Chondrocyte (in vitro differentiated cells): ENCODE measurements at regions not wholly inside any gene's neighbourhood (a gene's known extent, or its start where the extent isn't known, plus 50 kb on each side); places are given as distances from the start of the nearest gene placed in this dataset.

Experiments used
- DNase-seq: peaks from one replicate; pipeline ENCODE4 v3.0.0; 2021; ENCODE audit warnings: mixed read lengths, low spot score
- H3K27ac Mint-ChIP-seq: one replicate; pipeline ENCODE4 v1.8.0; 2021; ENCODE audit warnings: mild to moderate bottlenecking, moderate library complexity, mixed read lengths; ENCODE audit not compliant: unreplicated experiment
- H3K27me3 Mint-ChIP-seq: 2 replicates; pipeline ENCODE4 v1.8.0; 2021; ENCODE audit warnings: low read depth, mixed read lengths
- H3K36me3 Mint-ChIP-seq: 2 replicates; pipeline ENCODE4 v1.8.0; 2021; ENCODE audit warnings: low read depth, mixed read lengths
- H3K4me1 Mint-ChIP-seq: 2 replicates; pipeline ENCODE4 v1.8.0; 2021; ENCODE audit warnings: low read depth, mild to moderate bottlenecking, mixed read lengths
- H3K4me3 Mint-ChIP-seq: one replicate; pipeline ENCODE4 v1.8.0; 2021; ENCODE audit warnings: mild to moderate bottlenecking, moderate library complexity, mixed read lengths; ENCODE audit not compliant: unreplicated experiment
- H3K9me3 Mint-ChIP-seq: 2 replicates; pipeline ENCODE4 v1.8.0; 2021; ENCODE audit warnings: low read depth, mixed read lengths
- CTCF ChIP-seq: fragments of 200-600 bp; sonication (generic); IDR thresholded peaks from 2 replicates; pipeline ENCODE4 v1.5.0; 2021; ENCODE audit warnings: antibody characterized with exemption, mild to moderate bottlenecking, moderate library complexity

GRCh38 chr4:127140306-127140705, 492.5 kb upstream of the INTU start:
- no peak overlapping the region for H3K4me3 Mint-ChIP-seq
- no peaks in the 10 kb centered on the region for H3K9me3 Mint-ChIP-seq
- H3K4me1 Mint-ChIP-seq, result peaks cover 52% of the 10 kb centered on the region
- H3K27me3 Mint-ChIP-seq, result no peaks in the 10 kb centered on the region
- no peak for TF ChIP-seq CTCF
- no peaks in the 10 kb centered on the region for H3K36me3 Mint-ChIP-seq
- no peak overlapping the region for H3K27ac Mint-ChIP-seq
- no peak for DNase-seq

GRCh38 chr4:127141856-127142255, 490.9 kb upstream of the INTU start:
- Mint-ChIP-seq H3K4me3 (no peak overlapping the region), H3K9me3 (no peaks in the 10 kb centered on the region), H3K36me3 (no peaks in the 10 kb centered on the region), H3K4me1 (peaks cover 52% of the 10 kb centered on the region), H3K27me3 (no peaks in the 10 kb centered on the region), H3K27ac (no peak overlapping the region)
- no peak for DNase-seq
- no peak for TF ChIP-seq CTCF

- H3K4me1 Mint-ChIP-seq, result peaks cover 38% of the 10 kb centered on the region
- no peaks in the 10 kb centered on the region for H3K27me3 Mint-ChIP-seq
- DNase-seq, result no peak
- no peak overlapping the region for H3K4me3 Mint-ChIP-seq
- no peaks in the 10 kb centered on the region for H3K9me3 Mint-ChIP-seq
- no peaks in the 10 kb centered on the region for H3K36me3 Mint-ChIP-seq
- peak overlapping the region; percentile 42 for H3K27ac Mint-ChIP-seq
- no peak for TF ChIP-seq CTCF
Measured at GRCh38 chr4:127143460-127144195, 489.1 kb upstream of the INTU start.

GRCh38 chr4:127145006-127145540, 487.7 kb upstream of the INTU start:
- no peak overlapping the region for H3K27ac Mint-ChIP-seq
- no peak for TF ChIP-seq CTCF
- H3K27me3 Mint-ChIP-seq, result no peaks in the 10 kb centered on the region
- no peaks in the 10 kb centered on the region for H3K36me3 Mint-ChIP-seq
- H3K4me3 Mint-ChIP-seq, result no peak overlapping the region
- H3K9me3 Mint-ChIP-seq, result no peaks in the 10 kb centered on the region
- DNase-seq, result no peak
- peaks cover 31% of the 10 kb centered on the region for H3K4me1 Mint-ChIP-seq

GRCh38 chr4:127148165-127148564, 484.6 kb upstream of the INTU start:
- Mint-ChIP-seq H3K27me3 (no peaks in the 10 kb centered on the region), H3K27ac (no peak overlapping the region), H3K9me3 (peaks cover 9% of the 10 kb centered on the region), H3K4me1 (peaks cover 12% of the 10 kb centered on the region), H3K36me3 (peaks cover 4% of the 10 kb centered on the region), H3K4me3 (no peak overlapping the region)
- DNase-seq, result no peak
- no peak for TF ChIP-seq CTCF
